Uterus (tissue), 3 donors: ENCODE measurements at regions not wholly inside any gene's neighbourhood (a gene's known extent, or its start where the extent isn't known, plus 50 kb on each side); places are given as distances from the start of the nearest gene placed in this dataset.

Source experiments
- DNase-seq, 2 donors: peaks; one replicate each; pipeline ENCODE4 v3.0.0-alpha.2; 2019 to 2020
- H3K27ac ChIP-seq, 2 donors: fragments of 200-600 bp; sonication (generic); 1 replicate in 1 of 2; 2 replicates in 1 of 2; pipeline ENCODE4 v1.5.1; 2016 to 2018
- H3K27me3 ChIP-seq, 2 donors: fragments of 200-600 bp; sonication (generic); one replicate each; pipeline ENCODE4 v1.5.1; 2018 to 2019; ENCODE audit warnings: control low read depth in 1 of 2
- H3K36me3 ChIP-seq, 2 donors: fragments of 200-600 bp; sonication (generic); one replicate each; pipeline ENCODE4 v1.5.1; 2019; ENCODE audit warnings: control low read depth in 1 of 2
- H3K4me1 ChIP-seq, 2 donors: fragments of 200-600 bp; sonication (generic); one replicate each; pipeline ENCODE4 v1.5.1; 2018 to 2019; ENCODE audit warnings: control low read depth in 1 of 2
- H3K4me3 ChIP-seq, 2 donors: fragments of 200-600 bp; sonication (generic); 1 replicate in 1 of 2; 2 replicates in 1 of 2; pipeline ENCODE4 v1.5.1; 2018 to 2019; ENCODE audit warnings: mild to moderate bottlenecking in 1 of 2
- H3K9me3 ChIP-seq, 2 donors: fragments of 200-600 bp; sonication (generic); one replicate each; pipeline ENCODE4 v1.5.1; 2019; ENCODE audit warnings: control low read depth in 1 of 2
- CTCF ChIP-seq, 4 experiments: fragments of 200-600 bp in 2 of 4; fragments of 450-650 bp in 2 of 4; sonication (generic) in 2 of 4; IDR thresholded peaks; one replicate each; pipeline ENCODE4 v1.5.1; 2016 to 2019; ENCODE audit warnings: antibody characterized with exemption in 4 of 4, mild to moderate bottlenecking in 2 of 4, moderate library complexity in 1 of 4
- POLR2A ChIP-seq, 2 donors: fragments of 450-650 bp; IDR thresholded peaks; one replicate each; pipeline ENCODE4 v1.6.1; 2016; ENCODE audit warnings: antibody characterized with exemption in 2 of 2, mild to moderate bottlenecking in 1 of 2, moderate library complexity in 1 of 2
- intact Hi-C: fragments of 100-400 bp; cut with DNase I; formaldehyde crosslinking; loops from one replicate; pipeline ENCODE4 v1.15.1; 2023; ENCODE audit warnings: low total_unique reads
- donor health status: DM: yes; HTN: yes; CAD: no.

GRCh38 chr4:187070158-187070557, 346.5 kb upstream of the FAT1 start:
- Histone ChIP-seq H3K27me3 (no peaks in the 10 kb centered on the region), H3K4me3 (no peak overlapping the region), H3K27ac (no peak overlapping the region), H3K36me3 (no peaks in the 10 kb centered on the region), H3K4me1 (no peaks in the 10 kb centered on the region), H3K9me3 (no peaks in the 10 kb centered on the region)
- DNase-seq: no peak
- no peak for TF ChIP-seq POLR2A (IDR thresholded peaks at IDR 0.05)
- no peak for TF ChIP-seq CTCF (IDR thresholded peaks at IDR 0.05)
- intact Hi-C loops: no loop called here

- Histone ChIP-seq H3K9me3 (no peaks in the 10 kb centered on the region), H3K27me3 (no peaks in the 10 kb centered on the region), H3K4me1 (no peaks in the 10 kb centered on the region), H3K4me3 (no peak overlapping the region), H3K36me3 (no peaks in the 10 kb centered on the region), H3K27ac (no peak overlapping the region)
- TF ChIP-seq POLR2A (IDR thresholded peaks at IDR 0.05) (no peak), CTCF (IDR thresholded peaks at IDR 0.05) (no peak)
- intact Hi-C loops: no loop called here
- no peak for DNase-seq
Observed at GRCh38 chr4:187070740-187071139, 347.1 kb upstream of the FAT1 start.

GRCh38 chr4:187071946-187072600, 348.4 kb upstream of the FAT1 start:
- intact Hi-C loops: no loop called here
- no peaks in the 10 kb centered on the region for H3K9me3 ChIP-seq
- H3K27me3 ChIP-seq: no peaks in the 10 kb centered on the region
- no peak for DNase-seq
- no peaks in the 10 kb centered on the region for H3K4me1 ChIP-seq
- H3K27ac ChIP-seq: no peak overlapping the region
- no peak overlapping the region for H3K4me3 ChIP-seq
- no peaks in the 10 kb centered on the region for H3K36me3 ChIP-seq
- no peak for TF ChIP-seq CTCF (IDR thresholded peaks at IDR 0.05)
- no peak for TF ChIP-seq POLR2A (IDR thresholded peaks at IDR 0.05)

GRCh38 chr4:187073820-187074219, 350.2 kb upstream of the FAT1 start:
- intact Hi-C loops: no loop called here
- Histone ChIP-seq H3K9me3 (no peaks in the 10 kb centered on the region), H3K4me1 (no peaks in the 10 kb centered on the region), H3K27me3 (no peaks in the 10 kb centered on the region), H3K36me3 (no peaks in the 10 kb centered on the region), H3K27ac (no peak overlapping the region), H3K4me3 (no peak overlapping the region)
- TF ChIP-seq POLR2A (IDR thresholded peaks at IDR 0.05) (no peak), CTCF (IDR thresholded peaks at IDR 0.05) (no peak)
- DNase-seq: no peak

GRCh38 chr4:187075514-187075913, 351.9 kb upstream of the FAT1 start:
- Histone ChIP-seq H3K36me3 (no peaks in the 10 kb centered on the region), H3K4me1 (no peaks in the 10 kb centered on the region), H3K27ac (no peak overlapping the region), H3K4me3 (no peak overlapping the region), H3K9me3 (no peaks in the 10 kb centered on the region), H3K27me3 (no peaks in the 10 kb centered on the region)
- no peak for TF ChIP-seq CTCF (IDR thresholded peaks at IDR 0.05)
- no peak for TF ChIP-seq POLR2A (IDR thresholded peaks at IDR 0.05)
- no peak for DNase-seq
- intact Hi-C loops: no loop called here
